ENCODE measurements at regions not wholly inside any gene's neighbourhood (a gene's known extent, or its start where the extent isn't known, plus 50 kb on each side); places are given as distances from the start of the nearest gene placed in this dataset.

GRCh38 chr4:137861682-137862081 is 329.4 kb upstream of the PCDH18 start:
- TF ChIP-seq CTCF (IDR thresholded peaks at IDR 0.05) (peak; percentile 9 to 53 (median 25)), POLR2A (IDR thresholded peaks at IDR 0.05) (no peak)

Measured in testis (tissue), 2 donors.